A549 (cell line): ENCODE measurements at regions not wholly inside any gene's neighbourhood (a gene's known extent, or its start where the extent isn't known, plus 50 kb on each side); places are given as distances from the start of the nearest gene placed in this dataset.

Source experiments
- ATAC-seq, 2 experiments: fragments of 200-7000 bp in 1 of 2; fragments of >200 bp in 1 of 2; cut with Nextera tagmentation in 1 of 2; cut with Tn5 transposase in 1 of 2; 3 replicates each; pipeline versions ENCODE4 v1.8.0 to v1.9.1; 2018 to 2020; ENCODE audit warnings: mild to moderate bottlenecking in 1 of 2, moderate library complexity in 1 of 2
- CTCF ChIA-PET: fragments of 300-600 bp; sonication (Branson Sonifier 250); formaldehyde crosslinking; extraction: SDS; loops from one replicate; lab custom pipeline; 2021; ENCODE audit warnings: antibody characterized with exemption, inconsistent platforms; lab: Yijun Ruan, JAX
- POLR2A ChIA-PET: fragments of 350-600 bp; formaldehyde crosslinking; extraction: SDS; loops from one replicate; lab custom pipeline; 2021; ENCODE audit warnings: antibody characterized with exemption, inconsistent platforms; lab: Yijun Ruan, JAX
- DNase-seq, 2 experiments: peaks; one replicate each; pipeline versions ENCODE4 v3.0.0 to v3.0.0-alpha.2; 2011 to 2016; ENCODE audit warnings: low read depth in 1 of 2, low spot score in 1 of 2
- FAIRE-seq: peaks from 2 replicates; lab custom pipeline; 2011; peaks lifted over from hg19 to GRCh38; lab: Jason Lieb, UNC
- H3K27ac ChIP-seq, 2 experiments: fragments of >200 bp; sonication (Bioruptor Twin); formaldehyde crosslinking; 3 replicates each; pipeline ENCODE4 v1.5.1; 2016 to 2017
- H3K4me1 ChIP-seq: fragments of >200 bp; sonication (Bioruptor Twin); formaldehyde crosslinking; 3 replicates; pipeline ENCODE4 v1.6.1; 2016
- H3K4me2 ChIP-seq: fragments of >200 bp; sonication (Bioruptor Twin); formaldehyde crosslinking; 3 replicates; pipeline ENCODE4 v1.6.1; 2016
- H3K4me3 ChIP-seq: fragments of >200 bp; sonication (Bioruptor Twin); formaldehyde crosslinking; 3 replicates; pipeline ENCODE4 v1.5.1; 2016
- H3K9me3 ChIP-seq: fragments of >200 bp; sonication (Bioruptor Twin); formaldehyde crosslinking; 3 replicates; pipeline ENCODE4 v1.6.1; 2016
- BHLHE40 ChIP-seq: IDR thresholded peaks from 2 replicates; pipeline ENCODE4 v1.6.1; 2012; ENCODE audit warnings: low read depth, low read length, inconsistent platforms
- CBX8 ChIP-seq: fragments of 200-600 bp; sonication (generic); IDR thresholded peaks from 2 replicates; pipeline ENCODE4 v1.6.1; 2016
- EHMT2 ChIP-seq: fragments of 200-600 bp; sonication (generic); IDR thresholded peaks from 2 replicates; pipeline ENCODE4 v1.6.1; 2016; ENCODE audit warnings: antibody characterized with exemption, low read depth, mild to moderate bottlenecking, moderate library complexity
- ESRRA ChIP-seq: fragments of 150-350 bp; IDR thresholded peaks from 2 replicates; pipeline ENCODE4 v1.6.1; 2014; ENCODE audit warnings: mild to moderate bottlenecking, low read length, borderline replicate concordance
- FOSB ChIP-seq: fragments of 250-450 bp; sonication (Bioruptor Pico); IDR thresholded peaks from 2 replicates; pipeline ENCODE4 v1.5.0; 2020; ENCODE audit warnings: mild to moderate bottlenecking, moderate library complexity
- FOSL2 ChIP-seq, 2 experiments: fragments of 450-650 bp in 1 of 2; fragments of >200 bp in 1 of 2; sonication (Bioruptor Twin) in 1 of 2; formaldehyde crosslinking; IDR thresholded peaks; 2 replicates each; pipeline versions ENCODE4 v1.5.0 to v1.6.1; 2016 to 2020; ENCODE audit warnings: mild to moderate bottlenecking in 1 of 2, moderate library complexity in 1 of 2
- HOXB13 ChIP-seq: fragments of 250-450 bp; sonication (Bioruptor Pico); IDR thresholded peaks from 2 replicates; pipeline ENCODE4 v1.5.0; 2020; ENCODE audit warnings: low read depth, mild to moderate bottlenecking, moderate library complexity
- JUNB ChIP-seq: fragments of >200 bp; sonication (Bioruptor Twin); formaldehyde crosslinking; IDR thresholded peaks from 2 replicates; pipeline ENCODE4 v1.6.1; 2016
- KDM1A ChIP-seq: fragments of 200-600 bp; sonication (generic); IDR thresholded peaks from 2 replicates; pipeline ENCODE4 v1.6.1; 2016; ENCODE audit warnings: low read depth, mild to moderate bottlenecking
- MAZ ChIP-seq: fragments of 150-350 bp; IDR thresholded peaks from 2 replicates; pipeline ENCODE4 v1.6.1; 2014; ENCODE audit warnings: antibody characterized with exemption, low read depth, low read length, borderline replicate concordance
- NPAS2 ChIP-seq: fragments of 250-450 bp; sonication (Bioruptor Pico); IDR thresholded peaks from 2 replicates; pipeline ENCODE4 v1.8.0; 2022; ENCODE audit warnings: mild to moderate bottlenecking, moderate library complexity, borderline replicate concordance
- NR3C1 ChIP-seq: fragments of >200 bp; sonication (Bioruptor Twin); formaldehyde crosslinking; IDR thresholded peaks from 3 replicates; pipeline ENCODE4 v1.6.1; 2017
- PHF8 ChIP-seq: fragments of 200-600 bp; sonication (generic); IDR thresholded peaks from 2 replicates; pipeline ENCODE4 v1.6.1; 2016; ENCODE audit warnings: low read depth, mild to moderate bottlenecking, antibody characterized with exemption, moderate library complexity, borderline replicate concordance
- POLR2AphosphoS2 ChIP-seq: conservative IDR thresholded peaks from 2 replicates; pipeline ENCODE4 v1.6.1; 2012; ENCODE audit warnings: low read length, improper control_type of control experiment, inconsistent platforms
- RCOR1 ChIP-seq: fragments of 150-350 bp; IDR thresholded peaks from 2 replicates; pipeline ENCODE4 v1.6.1; 2014; ENCODE audit warnings: antibody characterized with exemption, low read length, low read depth
- ZFP36 ChIP-seq: fragments of 450-650 bp; IDR thresholded peaks from 2 replicates; pipeline ENCODE4 v1.6.1; 2014; ENCODE audit warnings: borderline replicate concordance; ENCODE audit not compliant: partially characterized antibody
- ZNF302 ChIP-seq: fragments of 250-450 bp; sonication (Bioruptor Pico); IDR thresholded peaks from 2 replicates; pipeline ENCODE4 v1.9.0; 2021; ENCODE audit warnings: inconsistent platforms, mild to moderate bottlenecking, moderate library complexity
- WGBS: methylation state at CpG from one replicate; pipeline ENCODE4 v1.1.6; 2017; ENCODE audit errors: missing lambda C conversion rate; 5-methylcytosine and 5-hydroxymethylcytosine counted together
- TF ChIP-seq, protein P1 (sequence below): IDR thresholded peaks from 2 replicates; pipeline ENCODE4 v1.6.1; 2012
- TF ChIP-seq, protein P2 (sequence below): fragments of 250-450 bp; sonication (Bioruptor Pico); IDR thresholded peaks from 2 replicates; pipeline ENCODE4 v1.5.0; 2021; ENCODE audit warnings: mild to moderate bottlenecking, moderate library complexity, borderline replicate concordance
- TF ChIP-seq, protein P3 (sequence below): fragments of >200 bp; sonication (Bioruptor Twin); formaldehyde crosslinking; IDR thresholded peaks from 3 replicates; pipeline ENCODE4 v1.5.1; 2016
- TF ChIP-seq, protein P4 (sequence below): fragments of 200-600 bp; sonication (generic); IDR thresholded peaks from 2 replicates; pipeline ENCODE4 v1.6.1; 2016; ENCODE audit warnings: antibody characterized with exemption, mild to moderate bottlenecking, moderate library complexity
- TF ChIP-seq, protein P5 (sequence below): fragments of 250-450 bp; sonication (Bioruptor Pico); IDR thresholded peaks from 2 replicates; pipeline ENCODE4 v1.5.0; 2020; ENCODE audit warnings: low read depth, mild to moderate bottlenecking, moderate library complexity

DNA sequence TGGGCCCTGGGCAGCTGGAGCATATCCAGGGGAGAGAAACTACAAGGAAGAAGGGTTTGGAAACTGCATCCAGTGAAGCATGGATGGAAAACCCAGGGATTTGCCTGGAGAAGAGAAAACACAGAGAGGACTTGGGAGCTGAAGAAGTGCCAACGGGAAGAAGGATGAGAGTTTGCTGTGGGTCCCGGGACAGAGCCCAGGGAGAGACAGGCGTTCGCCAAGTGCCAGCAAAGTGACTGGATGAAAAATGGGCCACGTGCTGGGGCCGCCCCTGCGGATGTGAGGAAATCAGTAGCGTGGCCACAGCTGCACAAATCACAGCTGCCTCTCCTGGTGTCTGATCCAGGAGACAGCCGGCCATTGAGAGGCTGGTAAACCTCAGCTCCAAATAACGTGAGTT lies 70.4 kb downstream of the HES1 start:
- Histone ChIP-seq H3K4me1 (no peaks in the 10 kb centered on the region), H3K4me3 (no peak overlapping the region), H3K27ac (no peak overlapping the region), H3K4me2 (no peak overlapping the region), H3K9me3 (no peaks in the 10 kb centered on the region)
- ChIA-PET POLR2A (no interaction called here), CTCF (interaction anchor here (1.3 to 1.4 kb wide), 3 partner anchors 10 to 425 kb away, joined by 3 to 4 read pairs (median 3); no protein-coding TSS in a partner anchor)
- ATAC-seq (no peak), DNase-seq (no peak), FAIRE-seq (no peak)
- WGBS = 86% methylated on average over 10 of the region's 10 CpGs
- TF ChIP-seq, protein P1, sequence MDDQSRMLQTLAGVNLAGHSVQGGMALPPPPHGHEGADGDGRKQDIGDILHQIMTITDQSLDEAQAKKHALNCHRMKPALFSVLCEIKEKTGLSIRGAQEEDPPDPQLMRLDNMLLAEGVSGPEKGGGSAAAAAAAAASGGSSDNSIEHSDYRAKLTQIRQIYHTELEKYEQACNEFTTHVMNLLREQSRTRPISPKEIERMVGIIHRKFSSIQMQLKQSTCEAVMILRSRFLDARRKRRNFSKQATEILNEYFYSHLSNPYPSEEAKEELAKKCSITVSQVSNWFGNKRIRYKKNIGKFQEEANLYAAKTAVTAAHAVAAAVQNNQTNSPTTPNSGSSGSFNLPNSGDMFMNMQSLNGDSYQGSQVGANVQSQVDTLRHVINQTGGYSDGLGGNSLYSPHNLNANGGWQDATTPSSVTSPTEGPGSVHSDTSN = no peak
- TF ChIP-seq MAZ = no peak
- TF ChIP-seq BHLHE40 = no peak
- TF ChIP-seq KDM1A = no peak
- TF ChIP-seq, protein P2, sequence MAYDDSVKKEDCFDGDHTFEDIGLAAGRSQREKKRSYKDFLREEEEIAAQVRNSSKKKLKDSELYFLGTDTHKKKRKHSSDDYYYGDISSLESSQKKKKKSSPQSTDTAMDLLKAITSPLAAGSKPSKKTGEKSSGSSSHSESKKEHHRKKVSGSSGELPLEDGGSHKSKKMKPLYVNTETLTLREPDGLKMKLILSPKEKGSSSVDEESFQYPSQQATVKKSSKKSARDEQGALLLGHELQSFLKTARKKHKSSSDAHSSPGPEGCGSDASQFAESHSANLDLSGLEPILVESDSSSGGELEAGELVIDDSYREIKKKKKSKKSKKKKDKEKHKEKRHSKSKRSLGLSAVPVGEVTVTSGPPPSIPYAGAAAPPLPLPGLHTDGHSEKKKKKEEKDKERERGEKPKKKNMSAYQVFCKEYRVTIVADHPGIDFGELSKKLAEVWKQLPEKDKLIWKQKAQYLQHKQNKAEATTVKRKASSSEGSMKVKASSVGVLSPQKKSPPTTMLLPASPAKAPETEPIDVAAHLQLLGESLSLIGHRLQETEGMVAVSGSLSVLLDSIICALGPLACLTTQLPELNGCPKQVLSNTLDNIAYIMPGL (CRISPR knock-in tag) = no peak
- no peak for TF ChIP-seq EHMT2

DNA sequence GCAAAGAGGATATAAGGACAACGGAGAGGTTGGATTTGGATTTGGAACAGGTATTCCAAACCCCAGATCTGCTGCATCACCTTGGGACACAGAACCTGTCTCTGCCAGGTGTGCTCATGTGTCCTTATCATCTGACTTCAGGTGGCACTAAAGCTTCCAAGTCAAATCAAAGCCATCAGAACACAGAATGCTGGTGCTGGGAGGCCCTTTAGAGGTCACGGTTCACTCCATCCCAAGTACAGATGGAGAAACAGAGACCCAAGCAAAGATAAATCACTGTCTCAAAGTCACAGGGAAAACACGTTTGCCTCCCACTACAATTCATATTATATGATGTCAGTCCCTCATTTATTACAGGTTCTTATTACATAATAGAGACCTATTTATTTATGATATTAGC lies 72.8 kb downstream of the HES1 start:
- CTCF ChIA-PET = no interaction called here
- no peaks in the 10 kb centered on the region for H3K9me3 ChIP-seq
- TF ChIP-seq CBX8 = no peak
- no peak for TF ChIP-seq HOXB13
- TF ChIP-seq ZFP36 = no peak
- TF ChIP-seq, protein P3, sequence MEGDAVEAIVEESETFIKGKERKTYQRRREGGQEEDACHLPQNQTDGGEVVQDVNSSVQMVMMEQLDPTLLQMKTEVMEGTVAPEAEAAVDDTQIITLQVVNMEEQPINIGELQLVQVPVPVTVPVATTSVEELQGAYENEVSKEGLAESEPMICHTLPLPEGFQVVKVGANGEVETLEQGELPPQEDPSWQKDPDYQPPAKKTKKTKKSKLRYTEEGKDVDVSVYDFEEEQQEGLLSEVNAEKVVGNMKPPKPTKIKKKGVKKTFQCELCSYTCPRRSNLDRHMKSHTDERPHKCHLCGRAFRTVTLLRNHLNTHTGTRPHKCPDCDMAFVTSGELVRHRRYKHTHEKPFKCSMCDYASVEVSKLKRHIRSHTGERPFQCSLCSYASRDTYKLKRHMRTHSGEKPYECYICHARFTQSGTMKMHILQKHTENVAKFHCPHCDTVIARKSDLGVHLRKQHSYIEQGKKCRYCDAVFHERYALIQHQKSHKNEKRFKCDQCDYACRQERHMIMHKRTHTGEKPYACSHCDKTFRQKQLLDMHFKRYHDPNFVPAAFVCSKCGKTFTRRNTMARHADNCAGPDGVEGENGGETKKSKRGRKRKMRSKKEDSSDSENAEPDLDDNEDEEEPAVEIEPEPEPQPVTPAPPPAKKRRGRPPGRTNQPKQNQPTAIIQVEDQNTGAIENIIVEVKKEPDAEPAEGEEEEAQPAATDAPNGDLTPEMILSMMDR = no peak
- no peak for TF ChIP-seq JUNB
- TF ChIP-seq ESRRA = no peak
- TF ChIP-seq PHF8 = no peak
- TF ChIP-seq FOSL2 (IDR thresholded peaks at IDR 0.05) = no peak
- TF ChIP-seq FOSL2 (CRISPR knock-in tag; IDR thresholded peaks at IDR 0.05) = no peak
- TF ChIP-seq ZNF302 (CRISPR knock-in tag) = no peak
- no peak for TF ChIP-seq NPAS2 (CRISPR knock-in tag)
- TF ChIP-seq, protein P4, sequence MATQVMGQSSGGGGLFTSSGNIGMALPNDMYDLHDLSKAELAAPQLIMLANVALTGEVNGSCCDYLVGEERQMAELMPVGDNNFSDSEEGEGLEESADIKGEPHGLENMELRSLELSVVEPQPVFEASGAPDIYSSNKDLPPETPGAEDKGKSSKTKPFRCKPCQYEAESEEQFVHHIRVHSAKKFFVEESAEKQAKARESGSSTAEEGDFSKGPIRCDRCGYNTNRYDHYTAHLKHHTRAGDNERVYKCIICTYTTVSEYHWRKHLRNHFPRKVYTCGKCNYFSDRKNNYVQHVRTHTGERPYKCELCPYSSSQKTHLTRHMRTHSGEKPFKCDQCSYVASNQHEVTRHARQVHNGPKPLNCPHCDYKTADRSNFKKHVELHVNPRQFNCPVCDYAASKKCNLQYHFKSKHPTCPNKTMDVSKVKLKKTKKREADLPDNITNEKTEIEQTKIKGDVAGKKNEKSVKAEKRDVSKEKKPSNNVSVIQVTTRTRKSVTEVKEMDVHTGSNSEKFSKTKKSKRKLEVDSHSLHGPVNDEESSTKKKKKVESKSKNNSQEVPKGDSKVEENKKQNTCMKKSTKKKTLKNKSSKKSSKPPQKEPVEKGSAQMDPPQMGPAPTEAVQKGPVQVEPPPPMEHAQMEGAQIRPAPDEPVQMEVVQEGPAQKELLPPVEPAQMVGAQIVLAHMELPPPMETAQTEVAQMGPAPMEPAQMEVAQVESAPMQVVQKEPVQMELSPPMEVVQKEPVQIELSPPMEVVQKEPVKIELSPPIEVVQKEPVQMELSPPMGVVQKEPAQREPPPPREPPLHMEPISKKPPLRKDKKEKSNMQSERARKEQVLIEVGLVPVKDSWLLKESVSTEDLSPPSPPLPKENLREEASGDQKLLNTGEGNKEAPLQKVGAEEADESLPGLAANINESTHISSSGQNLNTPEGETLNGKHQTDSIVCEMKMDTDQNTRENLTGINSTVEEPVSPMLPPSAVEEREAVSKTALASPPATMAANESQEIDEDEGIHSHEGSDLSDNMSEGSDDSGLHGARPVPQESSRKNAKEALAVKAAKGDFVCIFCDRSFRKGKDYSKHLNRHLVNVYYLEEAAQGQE = no peak
- TF ChIP-seq, protein P5, sequence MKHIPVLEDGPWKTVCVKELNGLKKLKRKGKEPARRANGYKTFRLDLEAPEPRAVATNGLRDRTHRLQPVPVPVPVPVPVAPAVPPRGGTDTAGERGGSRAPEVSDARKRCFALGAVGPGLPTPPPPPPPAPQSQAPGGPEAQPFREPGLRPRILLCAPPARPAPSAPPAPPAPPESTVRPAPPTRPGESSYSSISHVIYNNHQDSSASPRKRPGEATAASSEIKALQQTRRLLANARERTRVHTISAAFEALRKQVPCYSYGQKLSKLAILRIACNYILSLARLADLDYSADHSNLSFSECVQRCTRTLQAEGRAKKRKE = no peak
- TF ChIP-seq FOSB (CRISPR knock-in tag) = no peak
- TF ChIP-seq NR3C1 = no peak
- TF ChIP-seq POLR2AphosphoS2 = no peak
- no peak for TF ChIP-seq RCOR1
- WGBS = 75% methylated on average over 3 of the region's 3 CpGs
- DNase-seq (no peak), FAIRE-seq (no peak), ATAC-seq (no peak)
- H3K4me3 ChIP-seq = no peak overlapping the region
- no peak overlapping the region for H3K4me2 ChIP-seq
- no peak overlapping the region for H3K27ac ChIP-seq
- POLR2A ChIA-PET = no interaction called here
- H3K4me1 ChIP-seq = no peaks in the 10 kb centered on the region
